ENCODE measurements at regions not wholly inside any gene's neighbourhood (a gene's known extent, or its start where the extent isn't known, plus 50 kb on each side); places are given as distances from the start of the nearest gene placed in this dataset.
"Not testable (repeated sequence)": the region's sequence is repeated elsewhere in the genome, so short reads cannot be mapped to it uniquely, and the experiment has no call there.

- DNase-seq (no peak), ATAC-seq (no peak)
- Mint-ChIP-seq H3K36me3 (ENCODE audit: low read depth) (no peaks in the 10 kb centered on the region), H3K4me1 (no peaks in the 10 kb centered on the region), H3K4me3 (no peak overlapping the region), H3K27ac (no peak overlapping the region), H3K27me3 (peaks cover 28% of the 10 kb centered on the region)
- no peaks in the 10 kb centered on the region for H3K9me3 ChIP-seq (ENCODE audit: control insufficient read depth, low read length, poor library complexity, severe bottlenecking)
These were observed 153.5 kb upstream of the GALNT2 start for GRCh38 chr1:229913489-229913888.

GRCh38 chr1:229919488-229919887 lies 147.6 kb upstream of the GALNT2 start:
- not testable (repeated sequence) for H3K4me3 Mint-ChIP-seq; H3K27ac Mint-ChIP-seq; H3K36me3 Mint-ChIP-seq (ENCODE audit: low read depth); ATAC-seq; H3K9me3 ChIP-seq (ENCODE audit: control insufficient read depth, low read length, poor library complexity, severe bottlenecking); DNase-seq; H3K4me1 Mint-ChIP-seq
- H3K27me3 Mint-ChIP-seq: peaks cover 36% of the 10 kb centered on the region

GRCh38 chr1:229920683-229921082 lies 146.4 kb upstream of the GALNT2 start:
- Mint-ChIP-seq H3K4me3 (no peak overlapping the region), H3K4me1 (peaks cover 2% of the 10 kb centered on the region), H3K27ac (no peak overlapping the region), H3K27me3 (peaks cover 39% of the 10 kb centered on the region), H3K36me3 (ENCODE audit: low read depth) (peaks cover 2% of the 10 kb centered on the region)
- no peak for DNase-seq
- ATAC-seq: no peak
- no peaks in the 10 kb centered on the region for H3K9me3 ChIP-seq (ENCODE audit: control insufficient read depth, low read length, poor library complexity, severe bottlenecking)

- Mint-ChIP-seq H3K27me3 (peaks cover 47% of the 10 kb centered on the region), H3K36me3 (ENCODE audit: low read depth) (peaks cover 2% of the 10 kb centered on the region), H3K27ac (no peak overlapping the region), H3K4me1 (peaks cover 2% of the 10 kb centered on the region), H3K4me3 (no peak overlapping the region)
- H3K9me3 ChIP-seq (ENCODE audit: control insufficient read depth, low read length, poor library complexity, severe bottlenecking): no peaks in the 10 kb centered on the region
- DNase-seq (no peak), ATAC-seq (no peak)
These were observed 144.8 kb upstream of the GALNT2 start for GRCh38 chr1:229922249-229922648.

- DNase-seq: no peak
- Mint-ChIP-seq H3K27ac (no peak overlapping the region), H3K36me3 (ENCODE audit: low read depth) (peaks cover 2% of the 10 kb centered on the region), H3K4me3 (no peak overlapping the region), H3K27me3 (peaks cover 63% of the 10 kb centered on the region), H3K4me1 (peaks cover 2% of the 10 kb centered on the region)
- no peak for ATAC-seq
- no peaks in the 10 kb centered on the region for H3K9me3 ChIP-seq (ENCODE audit: control insufficient read depth, low read length, poor library complexity, severe bottlenecking)
These were observed 142.4 kb upstream of the GALNT2 start for GRCh38 chr1:229924639-229925038.

- Mint-ChIP-seq H3K27me3 (peaks cover 54% of the 10 kb centered on the region), H3K27ac (no peak overlapping the region), H3K36me3 (ENCODE audit: low read depth) (peaks cover 4% of the 10 kb centered on the region), H3K4me3 (no peak overlapping the region), H3K4me1 (peaks cover 2% of the 10 kb centered on the region)
- no peaks in the 10 kb centered on the region for H3K9me3 ChIP-seq (ENCODE audit: control insufficient read depth, low read length, poor library complexity, severe bottlenecking)
- no peak for DNase-seq
- no peak for ATAC-seq
These were observed 138.3 kb upstream of the GALNT2 start for GRCh38 chr1:229928767-229929166.

GRCh38 chr1:229931751-229932150 lies 135.3 kb upstream of the GALNT2 start:
- H3K4me3 Mint-ChIP-seq; DNase-seq; H3K4me1 Mint-ChIP-seq; ATAC-seq; H3K9me3 ChIP-seq (ENCODE audit: control insufficient read depth, low read length, poor library complexity, severe bottlenecking); H3K36me3 Mint-ChIP-seq (ENCODE audit: low read depth); H3K27ac Mint-ChIP-seq: not testable (repeated sequence)
- peaks cover 39% of the 10 kb centered on the region for H3K27me3 Mint-ChIP-seq

GRCh38 chr1:229935157-229935556 lies 131.9 kb upstream of the GALNT2 start:
- DNase-seq; H3K4me3 Mint-ChIP-seq; H3K27ac Mint-ChIP-seq; H3K4me1 Mint-ChIP-seq; H3K36me3 Mint-ChIP-seq (ENCODE audit: low read depth); H3K9me3 ChIP-seq (ENCODE audit: control insufficient read depth, low read length, poor library complexity, severe bottlenecking); ATAC-seq: not testable (repeated sequence)
- H3K27me3 Mint-ChIP-seq: peaks cover 27% of the 10 kb centered on the region

GRCh38 chr1:229938551-229938950 lies 128.5 kb upstream of the GALNT2 start:
- H3K27me3 Mint-ChIP-seq: peaks cover 48% of the 10 kb centered on the region
- no peak for DNase-seq
- no peak overlapping the region for H3K27ac Mint-ChIP-seq
- no peak for ATAC-seq
- no peaks in the 10 kb centered on the region for H3K4me1 Mint-ChIP-seq
- H3K36me3 Mint-ChIP-seq (ENCODE audit: low read depth): no peaks in the 10 kb centered on the region
- H3K4me3 Mint-ChIP-seq: no peak overlapping the region
- no peaks in the 10 kb centered on the region for H3K9me3 ChIP-seq (ENCODE audit: control insufficient read depth, low read length, poor library complexity, severe bottlenecking)

- peaks cover 52% of the 10 kb centered on the region for H3K27me3 Mint-ChIP-seq
- H3K27ac Mint-ChIP-seq: no peak overlapping the region
- H3K4me1 Mint-ChIP-seq: no peaks in the 10 kb centered on the region
- DNase-seq: no peak
- no peaks in the 10 kb centered on the region for H3K9me3 ChIP-seq (ENCODE audit: control insufficient read depth, low read length, poor library complexity, severe bottlenecking)
- H3K4me3 Mint-ChIP-seq: no peak overlapping the region
- no peak for ATAC-seq
- H3K36me3 Mint-ChIP-seq (ENCODE audit: low read depth): no peaks in the 10 kb centered on the region
These were observed 126.4 kb upstream of the GALNT2 start for GRCh38 chr1:229940684-229941083.

GRCh38 chr1:229941160-229941559 lies 125.9 kb upstream of the GALNT2 start:
- H3K27ac Mint-ChIP-seq: no peak overlapping the region
- no peak overlapping the region for H3K4me3 Mint-ChIP-seq
- ATAC-seq (no peak), DNase-seq (no peak)
- peaks cover 54% of the 10 kb centered on the region for H3K27me3 Mint-ChIP-seq
- no peaks in the 10 kb centered on the region for H3K36me3 Mint-ChIP-seq (ENCODE audit: low read depth)
- H3K9me3 ChIP-seq (ENCODE audit: control insufficient read depth, low read length, poor library complexity, severe bottlenecking): no peaks in the 10 kb centered on the region
- H3K4me1 Mint-ChIP-seq: no peaks in the 10 kb centered on the region

GRCh38 chr1:229941831-229942230 lies 125.2 kb upstream of the GALNT2 start:
- no peak overlapping the region for H3K4me3 Mint-ChIP-seq
- no peak overlapping the region for H3K27ac Mint-ChIP-seq
- no peaks in the 10 kb centered on the region for H3K9me3 ChIP-seq (ENCODE audit: control insufficient read depth, low read length, poor library complexity, severe bottlenecking)
- no peak for ATAC-seq
- no peaks in the 10 kb centered on the region for H3K4me1 Mint-ChIP-seq
- no peak for DNase-seq
- H3K36me3 Mint-ChIP-seq (ENCODE audit: low read depth): no peaks in the 10 kb centered on the region
- peaks cover 54% of the 10 kb centered on the region for H3K27me3 Mint-ChIP-seq

- Mint-ChIP-seq H3K36me3 (ENCODE audit: low read depth) (no peaks in the 10 kb centered on the region), H3K27ac (no peak overlapping the region), H3K4me1 (no peaks in the 10 kb centered on the region), H3K4me3 (no peak overlapping the region), H3K27me3 (peaks cover 60% of the 10 kb centered on the region)
- DNase-seq (no peak), ATAC-seq (no peak)
- H3K9me3 ChIP-seq (ENCODE audit: control insufficient read depth, low read length, poor library complexity, severe bottlenecking): no peaks in the 10 kb centered on the region
These were observed 124.5 kb upstream of the GALNT2 start for GRCh38 chr1:229942501-229942900.

GRCh38 chr1:229943148-229943714 lies 123.8 kb upstream of the GALNT2 start:
- Mint-ChIP-seq H3K27me3 (peaks cover 62% of the 10 kb centered on the region), H3K4me3 (no peak overlapping the region), H3K36me3 (ENCODE audit: low read depth) (no peaks in the 10 kb centered on the region), H3K27ac (no peak overlapping the region), H3K4me1 (no peaks in the 10 kb centered on the region)
- ATAC-seq (no peak), DNase-seq (no peak)
- H3K9me3 ChIP-seq (ENCODE audit: control insufficient read depth, low read length, poor library complexity, severe bottlenecking): no peaks in the 10 kb centered on the region
